Fibroblast of skin of back (primary cell): ENCODE measurements at regions not wholly inside any gene's neighbourhood (a gene's known extent, or its start where the extent isn't known, plus 50 kb on each side); places are given as distances from the start of the nearest gene placed in this dataset.

Experiments
- DNase-seq: peaks from one replicate; pipeline ENCODE4 v3.0.0-alpha.2; 2013

DNA sequence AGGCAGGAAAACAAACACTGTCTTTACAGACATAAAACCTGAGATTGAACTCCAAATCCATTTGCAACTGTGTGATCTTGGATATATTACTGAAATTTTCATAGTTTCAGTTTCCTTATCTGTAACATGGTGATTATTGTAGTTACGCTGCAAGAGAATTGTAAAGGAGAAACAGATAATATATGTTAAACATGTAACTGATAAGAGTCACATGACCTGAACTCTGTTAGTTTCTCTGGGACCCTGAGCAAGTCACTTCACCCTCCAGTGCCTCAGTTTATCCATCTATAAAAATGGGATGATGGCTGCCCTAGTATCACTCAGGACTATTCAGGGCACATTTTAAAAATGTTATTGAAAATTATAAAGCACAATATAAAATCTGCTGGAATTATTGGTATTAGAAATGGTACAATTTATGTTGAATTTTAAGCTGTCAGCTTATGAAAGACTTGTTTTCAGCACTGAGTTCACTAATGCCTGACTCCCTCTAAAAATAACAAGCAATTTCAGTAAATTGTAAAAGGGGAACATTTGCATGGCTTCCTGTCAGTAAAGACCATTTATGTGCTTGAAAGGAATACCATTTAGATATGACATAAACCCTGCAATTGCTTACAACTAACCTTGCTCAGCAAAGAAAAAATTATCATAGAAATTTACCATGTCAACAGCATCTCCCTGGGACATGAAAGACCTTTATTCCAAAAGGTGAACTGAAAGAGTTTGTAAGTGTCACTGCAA, 393.5 kb downstream of the RAD51AP2 start:
- no peak for DNase-seq

GRCh38 chr2:17122887-17123501, 395.2 kb downstream of the RAD51AP2 start:
- DNase-seq, result no peak

- no peak for DNase-seq
Measured at GRCh38 chr2:17115466-17115865, 402.8 kb downstream of the RAD51AP2 start.

DNA sequence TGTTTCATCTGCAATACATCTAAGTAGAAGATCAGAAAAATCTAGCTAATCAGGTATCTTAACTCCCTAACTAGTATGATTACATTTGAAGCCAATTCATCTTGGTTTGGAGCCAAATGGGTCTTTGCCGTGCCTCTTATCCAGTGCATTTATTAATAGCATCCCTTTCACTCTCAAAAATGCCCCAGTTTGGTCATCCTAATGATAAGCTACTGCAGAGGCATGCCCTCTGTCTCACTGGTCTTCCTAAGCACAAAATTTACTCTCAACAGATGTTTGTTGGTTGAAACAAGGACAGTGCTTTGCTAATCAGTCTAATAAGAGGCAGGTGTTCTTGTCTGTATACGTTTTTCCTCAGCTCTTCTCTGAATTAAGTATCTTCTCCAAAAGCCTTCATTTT, 403.2 kb downstream of the RAD51AP2 start:
- no peak for DNase-seq

GRCh38 chr2:17107871-17108270, 410.4 kb downstream of the RAD51AP2 start:
- peak; percentile 7 for DNase-seq

GRCh38 chr2:17107151-17107550, 411.1 kb downstream of the RAD51AP2 start:
- no peak for DNase-seq

DNA sequence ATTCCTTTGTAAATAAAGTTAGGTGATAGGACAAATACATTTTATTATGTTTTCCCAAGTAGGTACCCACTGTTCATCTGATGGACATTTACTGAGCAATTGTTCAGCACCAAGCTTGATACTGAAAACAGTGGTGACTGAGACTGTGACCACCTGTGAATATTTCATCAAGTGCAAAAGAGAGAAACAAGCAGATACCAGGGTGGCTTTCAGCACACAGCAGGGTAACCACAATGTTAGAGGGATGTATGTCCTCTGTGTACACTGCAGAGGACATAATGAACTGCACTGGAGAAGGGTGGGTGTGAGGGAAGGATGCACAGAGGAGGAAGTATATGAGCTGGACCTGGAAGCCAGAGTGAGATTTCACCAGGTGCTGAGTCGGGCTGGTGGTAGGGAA, 411.8 kb downstream of the RAD51AP2 start:
- DNase-seq, result no peak

GRCh38 chr2:17104454-17104853, 413.8 kb downstream of the RAD51AP2 start:
- peak; percentile 80 for DNase-seq

DNA sequence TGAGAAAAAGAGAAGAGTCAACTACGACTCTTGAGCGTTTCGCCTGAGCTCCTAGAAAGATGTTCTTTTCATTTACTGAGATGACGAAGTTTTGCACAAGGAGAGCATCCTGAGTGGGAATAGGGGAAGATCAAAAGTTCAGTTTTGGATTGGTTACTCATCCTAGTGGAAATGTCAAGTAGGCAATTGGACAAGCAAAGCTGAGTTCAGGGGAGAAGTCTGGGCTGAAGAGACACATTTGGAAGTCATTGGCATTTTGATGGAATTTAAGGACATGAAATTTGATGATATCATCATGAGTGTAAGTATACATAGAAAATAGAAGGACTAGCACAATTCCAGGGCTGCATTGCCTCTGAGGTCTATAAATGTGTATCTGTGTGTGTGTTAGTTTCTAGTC, 416.6 kb downstream of the RAD51AP2 start:
- peak; percentile 55 for DNase-seq

DNA sequence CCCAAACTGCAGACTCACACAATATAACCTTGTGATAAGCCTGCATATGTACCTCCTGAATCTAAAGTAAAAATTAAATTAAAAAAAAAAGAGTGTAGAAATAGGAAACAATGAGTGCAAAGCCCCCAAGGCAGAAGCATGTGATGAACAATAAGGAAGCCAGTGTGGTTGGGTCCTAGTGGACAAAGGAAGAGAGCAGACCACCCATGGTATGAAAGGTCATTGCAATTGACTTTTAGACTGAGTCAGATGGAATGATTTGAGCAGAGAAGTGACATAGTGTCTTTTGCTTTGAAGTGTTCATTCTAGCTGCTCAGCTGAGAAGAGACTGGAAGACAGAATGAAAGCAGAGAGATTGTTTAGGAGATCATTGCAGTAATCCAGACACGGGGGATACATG, 417.1 kb downstream of the RAD51AP2 start:
- DNase-seq, result no peak

GRCh38 chr2:17095340-17095739, 422.9 kb downstream of the RAD51AP2 start:
- no peak for DNase-seq

DNA sequence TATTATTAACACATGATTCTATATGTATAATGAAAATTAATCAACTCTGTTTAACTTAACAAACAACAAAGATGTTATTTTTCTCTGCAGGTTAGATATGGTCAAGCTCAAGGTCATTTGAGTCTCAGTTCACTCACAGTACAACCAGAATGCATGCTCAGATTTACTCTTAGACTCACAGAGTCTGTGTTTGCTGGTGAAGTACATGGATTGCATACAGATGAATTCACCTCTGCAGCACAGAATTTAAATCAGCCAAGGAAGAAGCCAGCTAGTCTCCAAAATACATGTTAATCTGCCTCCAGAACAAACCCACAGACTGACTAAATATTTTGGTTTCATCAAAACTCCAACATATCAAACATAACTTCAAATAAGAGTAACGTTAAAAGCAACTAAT, 424.5 kb downstream of the RAD51AP2 start:
- DNase-seq, result no peak

- no peak for DNase-seq
Measured at GRCh38 chr2:17086990-17087389, 421.4 kb upstream of the CYRIA start.

DNA sequence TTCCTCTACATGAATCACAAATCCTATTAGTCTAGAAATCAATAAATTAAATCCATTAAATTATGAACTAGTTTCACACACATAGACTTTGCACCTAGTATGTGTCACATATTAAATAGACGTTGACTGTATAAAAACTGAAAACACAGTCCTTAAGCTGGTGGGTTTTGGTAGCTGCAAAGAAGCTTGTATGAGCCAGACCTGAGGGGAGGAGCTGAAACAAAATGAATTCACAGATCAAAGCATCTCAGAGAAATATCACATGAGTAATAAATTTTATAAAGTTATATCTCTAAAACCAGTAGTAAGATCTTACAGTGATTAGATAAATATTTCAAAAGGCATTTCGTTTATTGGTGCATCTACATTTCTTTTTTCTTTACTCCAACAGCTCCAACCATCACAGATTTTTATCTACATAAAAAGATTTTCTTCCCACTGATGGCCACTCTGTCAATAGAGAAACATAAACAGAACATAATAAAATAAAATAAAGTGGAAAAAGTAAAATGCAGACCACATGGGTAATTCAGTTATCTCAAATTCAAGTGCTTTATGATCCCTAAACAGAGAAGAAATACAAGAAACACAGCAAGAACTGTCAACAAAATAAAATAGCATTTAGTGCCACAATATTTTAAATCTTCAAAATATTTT, 420.0 kb upstream of the CYRIA start:
- no peak for DNase-seq

DNA sequence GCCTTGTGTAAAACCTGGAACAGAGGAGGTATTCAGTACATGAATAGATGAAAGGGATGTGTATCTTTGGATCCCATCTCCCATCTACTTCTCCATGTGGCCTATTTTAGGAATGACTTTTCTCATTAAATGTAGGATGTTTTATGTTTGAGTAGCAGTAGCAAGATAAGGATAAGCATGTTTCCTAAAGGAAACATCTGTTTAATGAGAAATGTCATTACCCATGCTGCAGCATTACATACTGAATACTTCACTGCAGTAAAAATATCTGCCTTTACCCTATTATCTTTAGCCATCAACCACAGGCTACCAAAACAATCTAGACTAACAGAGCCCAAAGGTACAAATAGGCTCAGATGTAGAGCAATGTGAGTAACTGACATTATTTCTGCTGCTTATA, 419.2 kb upstream of the CYRIA start:
- no peak for DNase-seq

DNA sequence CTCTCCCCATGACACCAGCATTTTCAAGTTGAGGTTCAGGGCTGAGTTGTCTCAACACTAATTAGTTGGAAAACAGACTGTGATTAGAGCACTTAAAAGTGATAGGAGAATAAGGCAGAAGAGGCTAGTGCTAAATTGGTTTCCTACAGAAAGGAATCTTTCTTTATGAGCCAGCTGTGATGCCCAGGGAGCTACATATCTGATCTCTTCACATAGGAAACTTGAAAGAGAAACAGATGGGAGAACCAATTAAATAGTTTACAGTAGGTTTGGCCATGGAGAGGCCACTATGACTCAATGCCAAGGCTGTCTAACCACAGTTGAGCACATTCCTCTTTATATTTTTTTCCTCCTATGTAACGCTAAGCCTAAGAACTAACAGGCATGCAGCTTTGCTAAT, 418.3 kb upstream of the CYRIA start:
- DNase-seq, result peak; percentile 37

- DNase-seq, result no peak
Measured at GRCh38 chr2:17079262-17079661, 413.6 kb upstream of the CYRIA start.

DNA sequence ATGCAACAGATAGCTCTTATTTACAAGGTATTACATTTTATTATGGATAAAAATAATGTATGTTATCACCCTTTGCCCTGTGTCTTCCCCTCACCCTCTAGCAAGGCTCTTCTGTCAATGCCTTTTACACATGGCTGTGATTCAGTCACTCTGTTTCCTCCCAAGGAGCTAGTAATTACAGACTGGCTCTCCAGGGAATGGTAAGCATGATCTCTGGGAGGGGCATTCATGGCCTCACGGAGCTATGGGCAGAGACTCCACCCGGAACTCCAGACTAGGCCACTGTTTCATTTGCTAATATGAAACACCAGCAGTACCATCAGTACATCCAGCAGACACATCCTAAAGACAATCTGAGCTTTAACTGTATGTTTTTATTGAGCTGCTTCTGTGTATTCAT, 410.9 kb upstream of the CYRIA start:
- peak; percentile 36 for DNase-seq

DNA sequence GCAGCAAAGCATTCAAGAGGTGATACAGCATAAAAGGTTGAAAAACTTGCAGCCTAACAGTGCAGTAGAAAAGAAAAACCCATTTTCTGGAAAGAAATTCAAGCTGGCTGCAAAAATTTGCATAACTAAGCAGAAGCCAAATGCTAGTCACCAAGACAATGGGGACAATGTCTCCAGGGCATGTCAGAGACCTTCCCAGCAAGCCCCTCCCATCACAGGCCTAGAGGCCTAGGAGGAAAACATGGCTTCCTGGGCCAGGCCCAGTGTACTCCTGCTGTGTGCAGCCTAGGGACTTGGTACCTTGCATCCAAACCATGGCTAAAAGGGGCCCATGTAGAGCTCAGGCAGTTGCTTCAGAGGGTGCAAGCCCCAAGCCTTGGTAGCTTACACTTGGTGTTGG, 405.1 kb upstream of the CYRIA start:
- DNase-seq, result no peak

DNA sequence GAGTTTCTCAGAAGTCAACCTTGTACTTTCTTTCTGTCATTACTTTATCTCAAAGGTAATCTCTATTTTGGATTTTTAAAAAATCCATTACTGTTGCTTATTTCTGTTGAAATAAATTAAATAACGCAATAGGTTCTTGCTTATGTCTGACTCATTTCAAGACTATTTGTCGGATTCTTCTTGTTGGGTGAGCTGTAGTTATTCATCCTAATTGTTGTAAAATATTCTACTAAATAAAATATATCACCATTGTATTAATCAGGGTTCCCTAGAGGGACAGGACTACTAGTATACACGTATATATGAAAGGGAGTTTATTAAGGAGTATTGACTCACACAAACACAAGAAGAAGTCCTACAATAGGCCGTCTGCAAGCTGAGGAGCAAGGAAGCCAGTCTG, 403.9 kb upstream of the CYRIA start:
- DNase-seq, result no peak

GRCh38 chr2:17068021-17068420, 402.4 kb upstream of the CYRIA start:
- no peak for DNase-seq

- no peak for DNase-seq
Measured at GRCh38 chr2:17065536-17065935, 399.9 kb upstream of the CYRIA start.

DNA sequence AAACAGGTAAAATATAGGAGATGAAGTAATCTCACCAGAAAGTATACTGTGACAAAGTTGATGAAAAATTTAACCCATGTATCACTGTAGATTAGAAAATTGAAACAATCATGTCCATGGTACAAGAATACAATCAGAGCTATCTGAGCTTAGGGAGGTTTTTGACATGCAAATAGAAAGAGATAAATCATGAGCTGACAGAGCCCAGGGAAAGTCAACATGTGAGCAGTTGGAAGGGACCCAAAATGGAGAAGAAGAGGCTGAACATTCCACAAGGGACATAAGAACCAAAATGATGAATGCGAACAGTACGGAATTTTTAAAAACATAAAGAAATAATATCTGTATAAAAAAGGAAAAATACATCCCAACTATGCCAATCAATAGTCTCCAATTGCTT, 395.4 kb upstream of the CYRIA start:
- no peak for DNase-seq

DNA sequence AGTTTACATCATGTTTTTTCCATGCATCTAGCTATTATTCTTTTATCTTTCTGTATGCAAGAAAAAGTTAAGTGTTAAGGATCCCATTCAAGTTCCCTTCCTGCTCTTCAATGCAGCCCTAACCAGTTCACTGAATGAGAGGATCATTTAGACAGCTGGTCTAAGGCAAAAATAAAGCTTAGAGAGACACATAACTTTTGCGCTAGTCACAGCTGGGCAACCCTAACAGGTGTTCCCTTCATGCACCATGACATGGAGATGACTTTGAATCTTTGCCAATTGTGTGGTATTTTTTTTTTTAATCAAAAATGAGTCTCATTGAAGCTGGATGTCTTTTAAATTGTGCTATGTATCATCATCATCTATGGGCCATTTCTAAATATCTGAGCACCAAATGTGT, 393.8 kb upstream of the CYRIA start:
- DNase-seq, result no peak
